GM12864 (cell line): ENCODE measurements at regions not wholly inside any gene's neighbourhood (a gene's known extent, or its start where the extent isn't known, plus 50 kb on each side); places are given as distances from the start of the nearest gene placed in this dataset.
A peak's percentile ranks its signal among the peaks of the same experiment; 100 is the strongest.

ENCODE experiments used
- DNase-seq: peaks from one replicate; pipeline ENCODE4 v3.0.0-alpha.2; 2011; ENCODE audit warnings: low read depth
- H3K4me3 ChIP-seq: 2 replicates; pipeline ENCODE4 v1.5.1; 2011; ENCODE audit warnings: mild to moderate bottlenecking, low read depth, low read length, control low read depth
- CTCF ChIP-seq: IDR thresholded peaks from 2 replicates; pipeline ENCODE4 v1.5.1; 2011; ENCODE audit warnings: low read depth, mild to moderate bottlenecking, moderate library complexity, low read length, control low read depth, inconsistent platforms; ENCODE audit errors: missing control alignments

- TF ChIP-seq CTCF, result no peak
- H3K4me3 ChIP-seq, result no peak overlapping the region
- DNase-seq, result no peak
Observed at GRCh38 chr10:62584731-62585130, 210.6 kb downstream of the ZNF365 start.

GRCh38 chr10:62585211-62585775, 211.1 kb downstream of the ZNF365 start:
- H3K4me3 ChIP-seq, result no peak overlapping the region
- TF ChIP-seq CTCF, result no peak
- DNase-seq, result no peak

DNA sequence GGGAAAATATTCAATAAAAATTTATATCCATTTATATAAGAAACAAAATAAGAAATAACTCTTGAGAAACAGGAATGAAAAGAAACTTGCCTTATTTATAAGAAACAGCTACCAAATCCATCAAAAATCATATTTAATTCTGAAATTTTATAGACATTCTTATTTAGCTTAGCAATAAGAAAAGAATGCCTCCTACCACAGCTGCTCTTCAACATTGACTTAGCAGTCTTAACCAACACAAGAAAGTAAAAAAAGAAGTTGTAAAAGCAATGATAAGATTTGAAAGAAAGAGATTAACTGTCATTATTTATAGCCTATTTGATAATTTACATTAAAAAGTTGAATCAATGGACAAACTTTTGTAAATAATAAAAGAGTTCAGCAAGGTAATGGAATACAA, 212.8 kb downstream of the ZNF365 start:
- no peak for DNase-seq
- TF ChIP-seq CTCF, result no peak
- no peak overlapping the region for H3K4me3 ChIP-seq

DNA sequence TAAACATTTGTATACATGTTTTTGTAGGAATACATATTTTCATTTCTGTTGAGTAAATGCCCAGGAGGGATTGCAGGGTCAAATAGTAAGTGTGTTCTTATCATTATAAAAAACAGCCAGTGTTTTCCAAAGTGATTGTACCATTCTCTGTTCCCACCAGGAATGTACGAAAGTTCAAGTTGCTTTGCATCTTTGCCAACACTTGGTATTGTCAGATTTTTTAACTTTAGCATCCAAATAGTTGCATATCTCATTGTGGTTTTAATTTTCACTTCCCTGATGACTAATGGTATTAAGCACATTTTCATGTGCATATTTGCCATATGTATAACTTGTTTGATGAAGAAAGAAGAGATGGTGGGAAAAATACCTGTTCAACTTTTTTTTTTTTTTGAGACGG, 213.9 kb downstream of the ZNF365 start:
- TF ChIP-seq CTCF, result no peak
- H3K4me3 ChIP-seq, result no peak overlapping the region

DNA sequence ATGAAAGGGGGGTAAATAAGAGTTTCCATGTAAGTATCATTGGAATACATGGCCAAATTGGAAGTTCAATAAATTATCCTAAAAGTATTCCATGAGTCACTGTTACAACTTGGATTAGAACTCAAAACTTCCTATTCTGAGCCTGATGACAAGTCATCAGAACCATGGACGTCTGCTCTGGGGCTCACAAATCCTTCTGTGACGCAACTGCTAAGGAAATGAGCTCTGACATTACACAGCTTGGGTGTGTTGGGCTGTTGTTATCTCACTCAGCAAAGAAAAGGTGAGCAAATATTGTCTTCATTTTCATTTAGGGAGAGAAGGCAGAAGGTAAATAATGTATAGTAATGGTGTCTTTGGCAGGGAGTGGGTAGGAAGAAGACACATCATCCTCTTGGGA, 214.8 kb upstream of the ADO start:
- no peak overlapping the region for H3K4me3 ChIP-seq
- no peak for DNase-seq
- TF ChIP-seq CTCF, result no peak

More for the DNA sequence above, 213.9 kb downstream of the ZNF365 start:
- no peak for DNase-seq

- no peak for DNase-seq
- no peak for TF ChIP-seq CTCF
- no peak overlapping the region for H3K4me3 ChIP-seq
Observed at GRCh38 chr10:62590306-62590705, 214.2 kb upstream of the ADO start.

DNA sequence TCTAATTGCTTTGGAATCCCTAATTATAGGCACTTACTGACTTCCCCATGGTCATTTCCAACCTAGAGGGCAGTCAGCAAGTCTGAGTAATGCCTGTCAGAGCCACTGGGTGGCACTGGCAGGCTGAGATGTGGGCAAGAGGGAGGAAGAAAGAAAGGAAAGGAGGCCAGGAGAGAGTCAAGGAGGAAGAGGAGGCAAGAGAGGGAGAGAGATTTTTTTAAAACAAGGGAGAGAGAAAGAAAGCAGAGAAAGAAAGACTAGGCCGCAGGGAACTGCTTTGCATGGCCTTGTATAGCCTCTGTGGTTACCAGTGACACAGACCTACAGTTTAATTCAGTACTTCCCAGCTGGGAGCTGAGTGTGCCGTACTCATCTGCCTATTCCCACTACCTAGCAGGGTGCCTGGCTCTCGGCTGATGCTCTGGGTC, 210.4 kb upstream of the ADO start:
- TF ChIP-seq CTCF, result peak; percentile 91
- no peak for DNase-seq
- H3K4me3 ChIP-seq, result no peak overlapping the region
